Epidermal melanocyte (primary cell): ENCODE measurements at regions not wholly inside any gene's neighbourhood (a gene's known extent, or its start where the extent isn't known, plus 50 kb on each side); places are given as distances from the start of the nearest gene placed in this dataset.
"Not testable (repeated sequence)": the region's sequence is repeated elsewhere in the genome, so short reads cannot be mapped to it uniquely, and the experiment has no call there.

Experiments used
- DNase-seq: peaks from one replicate; pipeline ENCODE4 v3.0.0; 2011; ENCODE audit warnings: low spot score; ENCODE audit not compliant: insufficient read length

DNA sequence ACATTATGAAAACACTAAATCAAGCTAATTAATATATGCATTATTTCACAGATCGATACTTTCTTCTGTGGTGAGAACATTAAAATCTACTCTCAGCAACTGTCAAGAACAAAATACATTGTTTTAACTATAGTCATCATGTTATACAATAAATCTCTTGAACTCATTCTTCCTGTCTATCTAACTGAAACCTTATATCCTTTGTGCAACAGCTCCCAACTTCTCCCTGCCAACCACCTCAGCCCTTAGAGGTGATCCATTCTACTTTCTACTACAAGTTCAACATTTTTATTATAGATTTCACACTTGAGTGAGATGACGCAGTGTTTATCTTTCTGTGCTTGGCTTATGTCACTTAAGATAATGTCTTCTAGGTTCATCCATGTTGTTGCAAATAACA, 535.2 kb upstream of the CRIM1 start:
- no peak for DNase-seq

DNA sequence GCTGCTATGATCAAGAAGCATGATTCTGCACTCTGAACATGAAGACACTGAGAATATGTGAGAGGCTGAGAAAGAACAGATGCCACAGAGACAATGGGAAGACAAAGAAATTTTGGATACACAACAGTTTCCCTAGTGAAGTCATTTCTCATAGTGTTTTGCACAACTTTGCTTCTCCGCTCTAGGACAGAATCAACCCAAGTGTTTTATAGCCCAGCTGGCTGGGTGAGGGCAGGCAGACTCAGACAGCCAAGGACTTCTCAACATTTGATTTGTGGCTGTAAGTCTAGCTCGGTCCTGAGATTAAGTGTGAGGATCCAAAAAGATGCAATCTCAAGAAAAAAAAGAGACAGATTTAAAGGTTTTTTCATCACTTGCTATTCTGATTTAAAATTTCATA, 536.5 kb upstream of the CRIM1 start:
- DNase-seq = no peak

DNA sequence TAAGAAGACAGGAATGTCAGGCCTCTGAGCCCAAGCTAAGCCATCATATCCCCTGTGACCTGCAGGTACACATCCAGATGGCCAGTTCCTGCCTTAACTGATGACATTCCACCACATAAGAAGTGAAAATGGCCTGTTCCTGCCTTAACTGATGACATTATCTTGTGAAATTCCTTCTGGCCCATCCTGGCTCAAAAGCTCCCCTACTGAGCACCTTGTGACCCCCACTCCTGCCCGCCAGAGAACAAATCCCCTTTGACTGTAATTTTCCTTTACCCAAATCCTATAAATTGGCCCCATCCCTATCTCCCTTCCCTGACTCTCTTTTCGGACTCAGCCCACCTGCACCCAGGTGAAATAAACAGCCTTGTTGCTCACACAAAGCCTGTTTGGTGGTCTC, 537.2 kb upstream of the CRIM1 start:
- not testable (repeated sequence) for DNase-seq

DNA sequence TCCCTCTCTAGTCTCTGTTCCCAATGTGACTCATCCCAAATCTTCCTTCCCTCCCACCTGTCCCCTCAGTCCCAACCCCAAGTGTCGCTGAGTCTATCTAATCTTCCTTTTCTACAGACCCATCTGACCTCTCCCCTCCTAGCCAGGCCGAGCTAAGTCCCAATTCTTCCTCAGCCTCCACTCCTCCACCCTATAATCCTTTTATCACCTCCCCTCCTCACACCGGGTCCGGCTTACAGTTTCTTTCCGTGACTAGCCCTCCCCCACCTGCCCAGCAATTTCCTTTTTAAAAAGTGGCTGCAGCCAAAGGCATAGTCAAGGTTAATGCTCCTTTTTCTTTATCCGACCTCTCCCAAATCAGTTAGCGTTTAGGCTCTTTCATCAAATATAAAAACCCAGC, 541.0 kb upstream of the CRIM1 start:
- not testable (repeated sequence) for DNase-seq

DNA sequence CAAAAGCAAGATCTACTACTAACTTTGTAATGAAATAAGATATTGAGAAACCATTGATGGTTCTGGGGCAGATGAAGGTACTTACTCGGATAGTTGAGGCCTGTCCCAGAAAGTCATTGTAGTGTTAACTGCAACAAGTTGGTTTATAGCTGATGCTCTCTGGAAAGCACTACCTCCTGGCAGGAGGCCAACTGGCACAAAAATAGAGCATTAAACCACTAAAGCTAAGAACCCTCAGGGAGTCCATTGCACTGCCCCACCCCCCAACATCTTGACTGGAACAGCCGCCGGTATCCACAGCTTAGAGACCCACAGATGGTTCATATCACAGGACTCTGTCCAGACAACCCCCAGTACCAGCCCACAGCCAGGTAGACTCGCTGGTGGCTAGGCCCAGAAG, 552.5 kb upstream of the CRIM1 start:
- DNase-seq = no peak

DNA sequence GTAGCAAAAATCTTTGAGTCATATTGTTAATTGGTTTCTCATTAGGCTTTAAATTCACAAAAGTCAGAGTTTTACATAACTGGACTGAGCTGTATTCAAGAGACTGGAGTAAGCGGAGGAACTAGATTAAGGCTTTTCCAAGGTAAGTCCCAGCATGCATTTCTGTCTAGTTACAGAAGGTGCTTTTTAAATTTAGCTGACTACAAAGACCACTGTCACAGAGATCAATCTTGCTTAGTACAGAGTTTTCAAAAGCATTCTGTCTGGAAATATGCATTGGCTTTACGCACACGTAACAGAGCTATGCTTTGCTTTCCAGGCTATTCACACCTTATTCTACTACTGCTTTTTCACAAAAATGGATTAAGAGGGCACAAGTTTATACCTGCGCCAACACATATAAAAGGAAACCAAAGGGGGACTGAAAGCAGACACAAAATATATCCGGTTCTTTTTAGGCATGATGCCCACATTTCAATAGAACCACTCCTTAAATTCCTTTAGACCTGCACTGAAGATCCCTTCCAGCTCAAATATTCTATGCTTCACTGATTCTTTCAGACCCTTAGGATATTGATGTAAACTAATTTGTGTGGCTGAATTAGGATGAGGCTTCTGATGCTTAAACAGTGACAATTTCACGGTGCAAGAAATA, 560.7 kb upstream of the CRIM1 start:
- DNase-seq = no peak

DNA sequence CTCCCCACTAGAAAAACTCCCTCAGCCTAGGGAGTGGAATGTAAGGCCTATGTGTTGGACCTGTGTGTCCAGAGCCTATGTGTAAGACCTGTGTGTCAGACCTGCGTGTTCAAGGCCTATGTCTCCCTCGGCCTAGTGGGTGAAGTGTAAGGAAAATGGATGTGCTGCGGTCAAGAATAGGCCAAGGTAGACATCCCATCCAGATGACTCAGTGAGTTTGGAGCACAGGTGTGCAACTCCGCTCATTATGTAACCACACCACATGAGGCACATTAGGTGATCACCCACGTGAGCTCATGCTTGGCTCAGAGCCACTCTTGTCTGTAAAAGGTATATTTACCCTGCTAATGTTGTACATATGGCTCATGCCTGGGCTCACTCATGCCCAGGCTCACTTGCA, 565.3 kb upstream of the CRIM1 start:
- no peak for DNase-seq

DNA sequence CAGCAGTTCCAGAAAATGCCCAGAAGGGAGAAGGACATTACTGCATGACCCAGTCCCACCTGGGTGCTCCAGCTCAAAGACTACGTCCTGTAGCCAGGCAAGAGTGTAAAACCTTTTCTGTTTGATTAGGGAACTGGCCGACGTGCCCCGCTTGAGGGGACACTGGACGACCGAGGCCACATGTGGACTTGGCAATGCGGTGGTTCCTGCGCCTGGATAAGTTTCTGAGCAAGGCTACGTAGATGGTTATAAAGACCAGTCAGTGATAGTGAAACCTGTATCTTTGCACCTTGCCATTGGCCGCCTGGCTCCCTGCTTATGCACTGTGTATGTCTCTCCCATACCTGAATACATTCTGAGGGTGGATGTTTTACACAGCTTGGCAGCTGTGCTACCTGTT, 567.0 kb upstream of the CRIM1 start:
- DNase-seq = no peak

DNA sequence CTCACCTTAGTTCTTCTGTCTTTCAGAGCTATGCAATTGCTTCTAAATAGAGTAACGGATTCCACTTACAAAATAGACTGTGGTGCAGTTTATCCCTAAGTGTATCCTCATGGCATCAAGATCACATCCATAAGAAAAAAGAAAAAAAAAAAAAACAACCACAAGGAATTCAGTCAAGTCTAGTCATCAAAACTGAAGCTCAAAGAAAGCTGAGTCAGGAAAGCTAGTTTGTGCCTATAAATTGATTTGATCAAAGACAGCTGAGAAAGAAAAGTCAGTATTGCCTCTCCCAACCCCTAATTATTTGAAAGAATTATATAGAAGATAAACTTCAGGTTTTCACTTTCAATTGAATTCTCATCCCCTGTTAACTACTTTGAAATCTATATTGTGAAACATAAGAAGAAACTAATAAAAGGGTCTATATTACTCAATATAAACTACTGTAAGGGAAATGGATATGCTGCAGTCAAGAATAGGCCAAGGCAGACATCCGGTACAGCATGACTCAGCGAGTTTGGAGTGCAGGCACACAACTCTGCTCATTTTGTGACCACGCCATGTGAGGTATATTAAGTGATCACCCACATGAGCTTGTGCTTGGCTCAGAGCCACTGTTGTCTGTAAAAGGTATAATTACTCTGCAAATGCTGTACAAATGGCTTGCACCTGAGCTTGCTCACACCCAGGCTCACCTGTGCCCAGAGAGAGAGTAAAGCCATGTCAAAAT, 568.1 kb upstream of the CRIM1 start:
- no peak for DNase-seq

DNA sequence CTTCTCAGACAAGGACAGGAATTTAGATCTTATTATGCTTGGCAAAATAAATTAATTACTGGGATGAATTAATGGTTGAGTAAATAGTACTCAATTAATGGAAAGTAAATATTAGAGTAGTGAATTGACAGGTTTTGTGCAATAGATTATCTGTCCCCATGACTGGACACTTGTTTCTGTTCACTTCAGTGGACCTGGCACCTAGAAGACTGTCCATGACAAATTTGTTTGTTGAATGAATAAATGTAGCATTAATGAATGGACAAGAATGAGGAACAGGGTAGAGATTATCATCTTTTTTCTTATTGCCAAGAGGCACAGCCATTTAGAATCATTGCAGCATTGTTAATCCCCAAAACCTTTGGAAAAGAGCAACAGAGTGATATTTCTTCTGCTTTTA, 570.0 kb upstream of the CRIM1 start:
- no peak for DNase-seq

DNA sequence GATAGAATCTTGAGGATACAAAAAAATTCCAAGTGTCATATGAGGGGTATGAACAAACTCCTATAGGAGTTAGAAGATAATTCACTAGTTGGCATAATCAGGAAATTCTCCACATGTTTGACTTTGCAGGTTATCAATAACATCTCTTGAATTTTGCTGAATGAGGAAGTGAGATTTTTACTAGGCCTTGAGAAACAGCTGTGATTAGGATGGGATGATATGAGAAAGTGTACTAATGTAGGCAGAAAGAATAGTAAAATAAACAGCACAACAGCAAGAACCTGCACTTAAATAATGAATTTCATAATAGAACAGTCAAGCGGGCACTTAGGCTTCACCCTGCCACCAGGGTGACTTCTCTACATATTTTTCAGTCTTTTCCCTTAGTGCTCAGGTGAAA, 570.8 kb upstream of the CRIM1 start:
- no peak for DNase-seq

DNA sequence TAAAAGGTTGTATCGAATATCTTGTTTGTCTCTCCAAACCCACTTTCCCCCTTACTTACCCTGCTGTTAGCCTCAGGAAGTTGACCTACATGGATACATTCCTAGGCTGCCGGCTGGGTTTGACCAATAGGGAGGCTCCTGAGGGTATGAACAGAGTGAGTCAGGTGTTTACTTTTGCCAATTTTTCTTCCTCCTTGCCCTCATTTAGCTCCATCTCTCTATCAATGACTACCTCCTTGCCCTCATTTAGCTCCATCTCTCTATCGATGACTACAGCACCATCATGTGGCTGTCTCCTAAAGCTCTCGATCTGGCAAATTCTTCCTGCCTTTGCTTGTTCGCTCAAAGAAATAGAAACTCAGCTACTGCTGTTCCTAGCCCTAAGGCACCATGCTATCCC, 571.9 kb upstream of the CRIM1 start:
- no peak for DNase-seq

DNA sequence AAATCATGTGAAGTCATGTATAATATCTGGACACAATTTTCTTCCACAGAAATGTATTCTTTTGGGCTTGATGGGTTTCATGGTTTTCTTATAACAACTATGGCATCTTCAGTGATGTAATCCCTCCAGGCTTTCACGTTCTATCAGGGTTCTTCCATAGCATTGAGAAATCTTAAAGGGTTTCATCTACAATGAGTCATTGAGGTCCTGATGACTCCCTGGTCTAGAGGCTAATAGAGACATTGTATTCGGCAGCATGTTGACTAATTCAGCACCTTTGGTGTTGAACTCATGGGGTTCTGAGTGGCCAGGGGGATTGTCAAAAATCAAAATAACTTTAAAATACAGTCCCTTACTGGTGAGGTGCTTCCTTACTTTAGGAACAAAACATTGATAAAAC, 614.0 kb upstream of the CRIM1 start:
- no peak for DNase-seq

DNA sequence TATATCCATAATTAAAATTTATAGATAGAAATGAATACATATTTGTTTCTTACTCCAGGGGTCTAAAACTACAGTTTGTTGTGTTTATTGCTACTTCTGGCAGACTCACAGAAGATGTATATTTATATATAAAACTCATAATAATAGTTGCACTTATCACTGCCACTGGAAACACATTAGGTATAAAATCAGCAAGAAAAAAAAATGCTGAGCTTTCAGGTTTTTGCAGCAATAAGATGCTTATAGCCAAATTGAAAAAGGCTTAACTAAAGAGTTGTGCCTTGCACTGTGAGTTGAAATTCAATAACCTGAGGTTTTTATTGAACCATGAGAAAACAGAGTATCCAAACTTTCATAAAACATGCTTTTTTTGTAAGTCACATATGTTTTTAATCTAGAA, 623.9 kb upstream of the CRIM1 start:
- DNase-seq = no peak

DNA sequence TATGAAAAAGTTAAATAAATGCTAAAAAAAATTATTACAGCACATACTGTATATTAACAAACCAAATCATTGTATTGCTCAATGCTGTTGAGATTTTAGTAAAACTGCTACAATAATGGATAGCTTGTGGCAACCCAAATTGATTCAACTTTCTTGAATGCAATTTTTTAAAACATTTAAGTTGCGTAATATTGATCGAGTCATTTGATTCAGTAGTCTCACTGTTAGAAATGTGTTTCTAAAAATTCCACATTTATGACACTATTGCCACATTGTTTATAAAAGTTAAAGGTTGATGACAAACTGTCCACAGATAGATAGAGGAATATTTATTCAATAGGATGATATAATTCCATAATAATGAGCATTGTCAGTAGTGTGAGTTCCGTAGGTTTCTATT, 640.7 kb upstream of the CRIM1 start:
- no peak for DNase-seq

DNA sequence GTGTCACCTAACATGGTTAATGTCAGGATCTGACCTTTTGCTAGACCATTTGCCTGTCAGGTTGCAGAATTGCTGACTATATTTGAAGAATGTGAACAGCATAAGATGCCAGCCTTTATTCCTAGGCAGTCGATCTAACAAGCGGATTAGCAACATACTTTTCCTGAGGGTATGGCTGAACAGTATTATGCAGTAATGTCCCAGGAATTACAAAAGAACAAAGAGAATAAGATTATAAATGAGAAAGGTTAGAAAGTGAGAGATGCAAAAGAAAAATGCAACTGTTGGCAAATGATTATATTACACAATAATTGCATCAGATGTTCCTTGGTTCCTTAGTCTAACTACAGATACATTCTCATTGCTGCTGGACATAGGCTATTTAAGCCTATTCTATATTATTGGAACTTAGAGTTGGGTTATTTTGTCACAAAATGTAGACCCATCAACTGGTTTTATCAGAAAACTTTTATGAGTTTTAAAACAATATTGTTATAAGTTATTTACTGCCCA, 647.1 kb upstream of the CRIM1 start:
- no peak for DNase-seq

DNA sequence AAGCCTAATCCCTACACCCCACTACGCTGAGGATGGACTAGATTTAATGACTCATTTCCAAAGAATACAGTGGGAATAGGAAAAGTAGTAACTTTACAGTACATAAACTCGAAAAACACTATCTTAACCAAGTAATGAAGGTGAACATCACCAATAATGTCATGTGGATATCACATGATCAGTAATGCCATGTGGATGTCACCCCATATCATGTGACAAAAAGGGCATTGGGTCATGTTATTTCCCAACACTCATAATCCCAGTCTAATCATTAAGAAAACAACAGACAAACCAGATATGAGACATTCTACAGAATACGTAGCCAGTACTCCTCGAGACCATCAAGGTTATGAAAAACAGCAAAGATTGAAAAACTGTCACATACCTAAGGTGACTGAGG, 667.3 kb upstream of the CRIM1 start:
- no peak for DNase-seq

DNA sequence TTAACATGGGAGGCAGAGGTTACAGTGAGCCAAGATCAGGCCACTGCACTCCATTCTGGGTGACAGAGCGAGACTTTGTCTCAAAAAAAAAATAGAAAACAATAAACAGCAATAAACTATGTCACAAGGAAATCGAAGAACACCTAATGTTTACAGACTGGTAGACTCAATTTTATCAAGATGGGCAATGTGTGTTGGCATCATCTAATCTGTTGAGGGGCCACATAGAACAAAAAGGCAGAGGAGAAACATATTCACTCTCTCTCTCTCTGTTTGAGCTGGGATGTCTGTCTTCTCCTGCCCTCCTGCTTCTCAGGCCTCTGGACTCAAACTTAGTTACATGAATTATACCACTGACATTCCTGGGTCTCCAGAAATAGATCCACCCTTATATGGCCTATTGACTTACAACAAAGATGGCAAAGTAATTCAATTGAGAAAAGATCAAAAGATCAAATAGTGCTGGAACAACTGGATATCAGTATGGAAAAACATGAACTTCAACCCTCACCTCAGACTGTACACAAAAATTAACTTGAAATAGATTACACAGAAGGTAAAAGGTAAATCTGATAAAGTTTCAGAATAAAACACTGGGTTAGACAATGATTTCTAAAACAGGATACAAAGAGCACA, 703.8 kb upstream of the CRIM1 start:
- DNase-seq = no peak

DNA sequence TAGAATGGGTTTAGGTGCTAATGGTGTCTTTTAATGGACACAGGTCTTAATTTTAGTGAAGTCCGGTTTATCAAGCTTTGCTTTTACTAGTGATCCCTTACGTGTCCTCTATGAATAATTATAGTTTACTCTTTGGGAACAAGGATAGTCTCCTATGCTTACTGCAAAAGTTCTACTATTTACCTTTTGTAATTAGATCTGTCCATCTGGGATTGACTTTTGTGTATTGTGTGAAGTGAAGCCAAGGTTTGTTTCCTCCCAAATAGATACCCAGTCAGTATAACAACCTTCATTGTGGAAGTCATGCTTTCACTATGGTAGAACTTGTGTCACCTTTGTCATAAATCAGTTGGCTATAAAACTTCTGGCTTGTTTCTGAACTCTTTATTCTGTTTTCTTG, 740.9 kb upstream of the CRIM1 start:
- no peak for DNase-seq

DNA sequence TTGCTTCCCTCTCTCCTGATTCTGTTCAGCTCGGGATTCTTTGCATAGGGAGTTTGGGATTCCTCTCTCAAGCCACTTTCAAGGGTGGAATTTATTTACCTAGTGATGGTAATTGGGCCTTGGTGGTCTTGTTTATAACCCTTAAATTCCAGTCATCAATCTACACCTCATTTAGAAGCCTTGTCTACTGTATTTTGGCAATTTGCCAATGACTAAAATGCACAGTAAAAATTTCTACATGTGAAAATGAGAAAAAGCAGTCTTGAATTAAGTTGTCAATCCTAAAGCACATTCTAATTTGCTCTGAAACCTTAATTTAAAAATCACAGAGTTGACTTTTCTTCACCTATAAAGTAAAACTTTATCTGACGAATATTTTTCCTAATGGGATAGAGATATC, 749.2 kb upstream of the CRIM1 start:
- DNase-seq = no peak

DNA sequence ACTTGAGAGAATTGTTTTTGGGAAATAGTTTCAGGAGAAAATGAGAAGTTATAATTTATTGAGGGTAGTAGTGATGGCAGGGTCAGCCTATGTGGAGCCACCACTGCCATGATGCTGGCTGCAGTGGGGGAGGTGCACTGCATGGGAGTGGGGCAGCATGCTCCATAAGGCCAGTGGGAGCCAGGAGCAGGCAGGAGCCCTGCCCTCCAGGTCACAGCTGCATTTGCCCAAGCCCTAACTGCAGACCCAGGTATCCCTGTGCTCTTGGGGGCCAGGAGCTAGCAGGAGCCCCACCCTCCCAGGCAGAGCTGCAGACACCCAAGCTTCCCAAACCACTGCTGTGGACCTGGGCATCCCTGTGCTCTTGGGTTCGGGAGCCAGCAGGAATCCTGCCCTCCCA, 757.3 kb upstream of the CRIM1 start:
- DNase-seq = no peak

DNA sequence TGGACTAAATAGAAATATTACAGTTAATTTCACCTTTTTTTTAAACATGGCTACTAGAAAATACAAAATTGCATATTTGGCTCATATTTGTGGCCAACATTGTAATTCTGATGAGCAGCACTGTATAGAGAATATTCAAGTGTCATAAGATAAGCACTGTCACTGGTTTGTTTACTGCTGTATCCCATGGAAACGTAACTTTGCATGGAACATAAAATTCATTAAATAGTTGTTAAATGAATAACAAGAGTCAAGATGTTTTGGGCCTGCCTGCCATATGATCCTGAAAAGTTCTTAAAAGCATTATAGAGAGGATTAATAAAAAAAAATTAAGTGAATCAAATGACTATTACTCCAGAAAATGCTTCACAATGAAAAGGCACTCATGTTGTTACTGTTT, 763.7 kb upstream of the CRIM1 start:
- DNase-seq = no peak

DNA sequence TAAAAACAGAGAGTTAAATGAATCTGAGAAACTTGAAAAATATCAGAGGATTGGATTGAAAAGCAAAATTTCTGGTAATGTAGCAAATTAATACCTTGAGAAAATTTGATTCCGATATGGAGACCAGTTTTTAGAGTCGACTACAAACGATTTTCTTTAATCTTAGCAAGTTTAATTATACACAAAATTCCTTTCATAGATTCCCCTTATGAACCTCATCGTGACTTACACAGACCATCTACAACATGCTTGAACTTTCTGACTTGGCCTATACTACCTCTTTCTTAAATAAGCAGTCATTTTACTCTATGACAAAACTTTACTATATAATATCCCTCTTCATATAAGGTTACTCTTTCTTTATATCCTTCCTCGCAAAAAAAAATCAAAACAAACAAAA, 769.6 kb upstream of the CRIM1 start:
- DNase-seq = no peak
